IgD-negative memory B cell (primary cell): ENCODE measurements at regions not wholly inside any gene's neighbourhood (a gene's known extent, or its start where the extent isn't known, plus 50 kb on each side); places are given as distances from the start of the nearest gene placed in this dataset.

ENCODE experiments used
- H3K27ac Mint-ChIP-seq, 3 donors: one replicate each; pipeline ENCODE4 v1.8.0; 2020 to 2022; ENCODE audit warnings: mild to moderate bottlenecking in 3 of 3, mixed read lengths in 3 of 3, moderate library complexity in 1 of 3
- H3K27me3 Mint-ChIP-seq: one replicate; pipeline ENCODE4 v1.8.0; 2021; ENCODE audit warnings: mixed read lengths
- H3K36me3 Mint-ChIP-seq: one replicate; pipeline ENCODE4 v1.8.0; 2020; ENCODE audit warnings: mild to moderate bottlenecking, mixed read lengths
- H3K4me1 Mint-ChIP-seq, 3 donors: one replicate each; pipeline ENCODE4 v1.8.0; 2020 to 2022; ENCODE audit warnings: mixed read lengths in 3 of 3, mild to moderate bottlenecking in 1 of 3
- H3K4me3 Mint-ChIP-seq, 4 donors: one replicate each; pipeline ENCODE4 v1.8.0; 2020 to 2022; ENCODE audit warnings: mild to moderate bottlenecking in 4 of 4, mixed read lengths in 4 of 4, moderate library complexity in 3 of 4
- H3K9me3 Mint-ChIP-seq, 3 donors: one replicate each; pipeline ENCODE4 v1.8.0; 2020 to 2021; ENCODE audit warnings: mixed read lengths in 3 of 3, mild to moderate bottlenecking in 1 of 3

- no peaks in the 10 kb centered on the region for H3K27me3 Mint-ChIP-seq
- H3K4me3 Mint-ChIP-seq = no peak overlapping the region
- no peaks in the 10 kb centered on the region for H3K4me1 Mint-ChIP-seq
- H3K9me3 Mint-ChIP-seq = peaks cover 0 to 6% (median 1%) of the 10 kb centered on the region in 3 donors
- H3K27ac Mint-ChIP-seq = no peak overlapping the region
- no peaks in the 10 kb centered on the region for H3K36me3 Mint-ChIP-seq
Observed at GRCh38 chrX:7242613-7243012, 94.7 kb upstream of the PUDP start.

GRCh38 chrX:7240929-7241328 lies 93.0 kb upstream of the PUDP start:
- Mint-ChIP-seq H3K27ac (no peak overlapping the region), H3K36me3 (no peaks in the 10 kb centered on the region), H3K9me3 (peaks cover 0 to 4% (median 0%) of the 10 kb centered on the region in 3 donors), H3K4me1 (no peaks in the 10 kb centered on the region), H3K27me3 (no peaks in the 10 kb centered on the region), H3K4me3 (no peak overlapping the region)

- no peaks in the 10 kb centered on the region for H3K27me3 Mint-ChIP-seq
- no peak overlapping the region for H3K4me3 Mint-ChIP-seq
- H3K4me1 Mint-ChIP-seq = peaks cover 2 to 7% (median 2%) of the 10 kb centered on the region in 3 donors
- peaks cover 0 to 3% (median 3%) of the 10 kb centered on the region in 3 donors for H3K9me3 Mint-ChIP-seq
- H3K27ac Mint-ChIP-seq = no peak overlapping the region
- H3K36me3 Mint-ChIP-seq = peaks cover 6% of the 10 kb centered on the region
Observed at GRCh38 chrX:7235071-7235470, 87.1 kb upstream of the PUDP start.

GRCh38 chrX:7233580-7234406 lies 85.8 kb upstream of the PUDP start:
- no peak overlapping the region for H3K27ac Mint-ChIP-seq
- no peaks in the 10 kb centered on the region for H3K27me3 Mint-ChIP-seq
- peaks cover 7% of the 10 kb centered on the region for H3K36me3 Mint-ChIP-seq
- H3K4me3 Mint-ChIP-seq = no peak overlapping the region
- H3K9me3 Mint-ChIP-seq = peaks cover 0 to 3% (median 3%) of the 10 kb centered on the region in 3 donors
- H3K4me1 Mint-ChIP-seq = peaks cover 2 to 9% (median 2%) of the 10 kb centered on the region in 3 donors

GRCh38 chrX:7228226-7228625 lies 80.3 kb upstream of the PUDP start:
- H3K27me3 Mint-ChIP-seq = no peaks in the 10 kb centered on the region

GRCh38 chrX:7225338-7225737 lies 77.4 kb upstream of the PUDP start:
- H3K4me3 Mint-ChIP-seq = no peak overlapping the region
- H3K27ac Mint-ChIP-seq = no peak overlapping the region
- peaks cover 3% of the 10 kb centered on the region for H3K27me3 Mint-ChIP-seq
- H3K9me3 Mint-ChIP-seq = peaks cover 0 to 11% (median 7%) of the 10 kb centered on the region in 3 donors
- peaks cover 9 to 13% (median 10%) of the 10 kb centered on the region in 3 donors for H3K4me1 Mint-ChIP-seq
- H3K36me3 Mint-ChIP-seq = peaks cover 18% of the 10 kb centered on the region

More at GRCh38 chrX:7228226-7228625, 80.3 kb upstream of the PUDP start:
- Mint-ChIP-seq H3K9me3 (peaks cover 0 to 5% (median 0%) of the 10 kb centered on the region in 3 donors), H3K4me1 (peaks cover 8 to 11% (median 11%) of the 10 kb centered on the region in 3 donors), H3K4me3 (no peak overlapping the region), H3K27ac (no peak overlapping the region), H3K36me3 (peaks cover 14% of the 10 kb centered on the region)

GRCh38 chrX:7223271-7223670 lies 75.3 kb upstream of the PUDP start:
- peaks cover 3% of the 10 kb centered on the region for H3K27me3 Mint-ChIP-seq
- peaks cover 14% of the 10 kb centered on the region for H3K36me3 Mint-ChIP-seq
- peaks cover 0 to 11% (median 7%) of the 10 kb centered on the region in 3 donors for H3K9me3 Mint-ChIP-seq
- peak overlapping the region in 1 of 3 donors; percentile 7 for H3K27ac Mint-ChIP-seq
- peaks cover 6 to 13% (median 9%) of the 10 kb centered on the region in 3 donors for H3K4me1 Mint-ChIP-seq
- H3K4me3 Mint-ChIP-seq = peak overlapping the region in 1 of 4 donors; percentile 70

GRCh38 chrX:7220121-7220520 lies 72.2 kb upstream of the PUDP start:
- no peak overlapping the region for H3K4me3 Mint-ChIP-seq
- peaks cover 17% of the 10 kb centered on the region for H3K36me3 Mint-ChIP-seq
- peaks cover 0 to 11% (median 7%) of the 10 kb centered on the region in 3 donors for H3K9me3 Mint-ChIP-seq
- peaks cover 3% of the 10 kb centered on the region for H3K27me3 Mint-ChIP-seq
- no peak overlapping the region for H3K27ac Mint-ChIP-seq
- H3K4me1 Mint-ChIP-seq = peaks cover 8 to 11% (median 9%) of the 10 kb centered on the region in 3 donors

- Mint-ChIP-seq H3K27ac (no peak overlapping the region), H3K4me1 (peaks cover 8 to 11% (median 9%) of the 10 kb centered on the region in 3 donors), H3K4me3 (no peak overlapping the region), H3K9me3 (peaks cover 0 to 11% (median 7%) of the 10 kb centered on the region in 3 donors), H3K27me3 (peaks cover 3% of the 10 kb centered on the region), H3K36me3 (peaks cover 14% of the 10 kb centered on the region)
Observed at GRCh38 chrX:7219153-7219705, 71.3 kb upstream of the PUDP start.

GRCh38 chrX:7218321-7219152 lies 70.6 kb upstream of the PUDP start:
- peaks cover 9% of the 10 kb centered on the region for H3K36me3 Mint-ChIP-seq
- peaks cover 3% of the 10 kb centered on the region for H3K27me3 Mint-ChIP-seq
- peaks cover 0 to 11% (median 4%) of the 10 kb centered on the region in 3 donors for H3K9me3 Mint-ChIP-seq
- no peak overlapping the region for H3K27ac Mint-ChIP-seq
- peaks cover 4 to 9% (median 7%) of the 10 kb centered on the region in 3 donors for H3K4me1 Mint-ChIP-seq
- peak overlapping the region in 1 of 4 donors; percentile 41 for H3K4me3 Mint-ChIP-seq

- H3K4me3 Mint-ChIP-seq = no peak overlapping the region
- H3K27ac Mint-ChIP-seq = no peak overlapping the region
- H3K9me3 Mint-ChIP-seq = peaks cover 0 to 6% (median 2%) of the 10 kb centered on the region in 3 donors
- H3K36me3 Mint-ChIP-seq = peaks cover 7% of the 10 kb centered on the region
- H3K27me3 Mint-ChIP-seq = no peaks in the 10 kb centered on the region
- peaks cover 0 to 3% (median 0%) of the 10 kb centered on the region in 3 donors for H3K4me1 Mint-ChIP-seq
Observed at GRCh38 chrX:7216981-7217587, 69.1 kb upstream of the PUDP start.

GRCh38 chrX:7215842-7216241 lies 67.9 kb upstream of the PUDP start:
- Mint-ChIP-seq H3K36me3 (peaks cover 4% of the 10 kb centered on the region), H3K4me1 (peaks cover 0 to 3% (median 2%) of the 10 kb centered on the region in 3 donors), H3K4me3 (no peak overlapping the region), H3K9me3 (peaks cover 0 to 2% (median 2%) of the 10 kb centered on the region in 3 donors), H3K27ac (no peak overlapping the region), H3K27me3 (no peaks in the 10 kb centered on the region)

- Mint-ChIP-seq H3K27ac (no peak overlapping the region), H3K9me3 (no peaks in the 10 kb centered on the region)
Observed at GRCh38 chrX:7214251-7214650, 66.3 kb upstream of the PUDP start.

GRCh38 chrX:7205037-7205577 lies 57.2 kb upstream of the PUDP start:
- Mint-ChIP-seq H3K4me1 (peaks cover 4 to 13% (median 10%) of the 10 kb centered on the region in 3 donors), H3K36me3 (peaks cover 6% of the 10 kb centered on the region), H3K4me3 (no peak overlapping the region), H3K9me3 (no peaks in the 10 kb centered on the region), H3K27me3 (no peaks in the 10 kb centered on the region), H3K27ac (no peak overlapping the region)

More at GRCh38 chrX:7214251-7214650, 66.3 kb upstream of the PUDP start:
- peaks cover 0 to 3% (median 2%) of the 10 kb centered on the region in 3 donors for H3K4me1 Mint-ChIP-seq
- H3K36me3 Mint-ChIP-seq = peaks cover 3% of the 10 kb centered on the region
- H3K4me3 Mint-ChIP-seq = no peak overlapping the region
- no peaks in the 10 kb centered on the region for H3K27me3 Mint-ChIP-seq
